GM19043 (cell line): ENCODE measurements at regions not wholly inside any gene's neighbourhood (a gene's known extent, or its start where the extent isn't known, plus 50 kb on each side); places are given as distances from the start of the nearest gene placed in this dataset.

ENCODE experiments used
- ATAC-seq: cut with Tn5 transposase; IDR thresholded peaks from one replicate; pipeline ENCODE4 v1.9.1; 2021; ENCODE audit warnings: low read depth; ENCODE audit not compliant: unreplicated experiment

DNA sequence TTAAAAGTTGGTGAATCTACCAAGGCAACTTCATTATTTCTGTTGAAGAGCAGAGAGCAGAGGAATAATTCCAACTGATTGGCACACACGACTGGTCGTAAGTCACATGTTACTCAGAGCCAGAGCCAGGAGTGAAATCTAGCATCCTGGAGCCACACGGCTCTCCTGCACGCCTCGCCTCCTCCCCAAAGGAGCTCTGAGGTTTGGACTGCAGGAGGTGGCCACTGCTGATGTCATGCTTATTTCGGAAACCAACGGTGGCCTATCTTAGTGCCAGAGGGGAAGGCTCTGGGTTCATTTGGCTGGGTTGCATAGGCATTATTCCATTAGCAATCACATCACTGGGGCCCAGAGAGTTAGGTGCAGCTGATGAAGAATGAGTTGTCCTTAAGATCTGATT lies 123.5 kb upstream of the RALGAPA2 start:
- ATAC-seq, result no peak

DNA sequence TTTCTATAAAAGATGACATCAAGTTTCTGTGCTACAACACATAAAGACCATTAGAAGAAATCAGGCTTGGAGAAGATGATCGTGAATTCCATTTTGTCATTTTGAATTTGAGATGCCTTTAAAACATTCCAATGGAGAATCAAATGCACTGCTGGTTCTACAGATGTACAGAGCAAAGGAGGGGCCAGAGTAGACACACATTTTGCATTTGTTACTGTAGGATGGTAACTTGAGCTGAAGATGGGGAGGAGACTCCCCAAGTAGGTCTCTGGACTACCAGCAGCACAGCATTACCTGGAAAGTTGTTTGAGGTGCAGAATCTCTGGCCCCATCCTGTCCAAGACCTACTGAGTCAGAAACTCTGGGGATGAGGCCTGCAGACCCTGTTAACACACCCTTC lies 121.6 kb upstream of the RALGAPA2 start:
- ATAC-seq, result no peak

DNA sequence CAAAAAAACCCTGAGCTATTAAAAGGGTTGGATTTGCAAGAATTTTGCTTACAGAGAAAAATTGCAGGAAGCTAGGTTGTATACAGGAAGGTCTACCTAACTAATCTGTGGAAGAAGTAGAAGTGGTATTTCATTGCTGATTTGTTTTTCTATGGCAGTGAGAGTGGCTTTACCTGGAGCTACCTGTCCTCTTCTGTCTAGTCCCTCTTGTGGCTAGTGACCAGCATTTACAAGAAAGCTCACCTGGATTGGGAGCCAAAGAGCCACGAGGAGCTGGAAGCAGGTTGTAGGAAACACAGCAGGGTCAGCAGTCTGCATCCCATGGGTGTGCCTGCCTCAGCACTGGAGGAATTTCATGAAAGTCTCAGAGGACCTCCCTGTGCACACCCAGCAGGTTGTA lies 120.3 kb upstream of the RALGAPA2 start:
- no peak for ATAC-seq

DNA sequence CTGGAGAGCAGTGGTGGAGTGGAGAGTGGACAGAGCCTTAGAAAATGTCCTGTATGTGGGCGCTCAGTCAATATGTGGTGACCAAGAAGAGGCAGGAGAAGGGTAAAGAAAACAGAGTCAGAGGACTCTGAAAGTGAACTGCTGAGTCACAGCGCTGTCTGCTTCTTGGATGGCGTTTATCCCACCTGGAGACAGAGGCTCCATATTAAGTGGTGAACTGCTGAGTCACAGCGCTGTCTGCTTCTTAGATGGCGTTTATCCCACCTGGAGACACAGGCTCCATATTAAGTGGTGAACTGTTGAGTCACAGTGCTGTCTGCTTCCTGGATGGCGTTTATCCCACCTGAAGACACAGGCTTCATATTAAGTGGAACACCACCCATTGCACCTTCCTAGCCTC lies 119.3 kb upstream of the RALGAPA2 start:
- ATAC-seq, result no peak

DNA sequence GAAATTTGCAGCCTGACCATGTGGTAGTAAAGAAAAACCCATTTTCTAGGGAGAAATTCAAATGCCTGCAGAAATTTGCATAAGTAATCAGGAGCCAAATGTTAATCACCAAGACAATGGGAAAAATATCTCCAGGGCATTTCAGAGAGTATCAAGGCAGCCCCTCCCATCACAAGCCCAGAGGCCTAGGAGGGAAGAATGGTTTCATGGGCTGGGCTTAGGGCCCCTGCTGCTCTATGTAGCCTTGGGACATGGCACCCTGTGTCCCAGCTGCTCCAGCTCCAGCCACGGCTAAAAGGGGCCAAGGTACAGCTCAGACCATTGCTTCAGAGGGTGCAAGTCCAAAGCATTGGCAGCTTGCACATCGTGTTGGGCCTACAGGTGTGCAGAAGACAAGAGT lies 117.2 kb upstream of the RALGAPA2 start:
- ATAC-seq, result no peak

DNA sequence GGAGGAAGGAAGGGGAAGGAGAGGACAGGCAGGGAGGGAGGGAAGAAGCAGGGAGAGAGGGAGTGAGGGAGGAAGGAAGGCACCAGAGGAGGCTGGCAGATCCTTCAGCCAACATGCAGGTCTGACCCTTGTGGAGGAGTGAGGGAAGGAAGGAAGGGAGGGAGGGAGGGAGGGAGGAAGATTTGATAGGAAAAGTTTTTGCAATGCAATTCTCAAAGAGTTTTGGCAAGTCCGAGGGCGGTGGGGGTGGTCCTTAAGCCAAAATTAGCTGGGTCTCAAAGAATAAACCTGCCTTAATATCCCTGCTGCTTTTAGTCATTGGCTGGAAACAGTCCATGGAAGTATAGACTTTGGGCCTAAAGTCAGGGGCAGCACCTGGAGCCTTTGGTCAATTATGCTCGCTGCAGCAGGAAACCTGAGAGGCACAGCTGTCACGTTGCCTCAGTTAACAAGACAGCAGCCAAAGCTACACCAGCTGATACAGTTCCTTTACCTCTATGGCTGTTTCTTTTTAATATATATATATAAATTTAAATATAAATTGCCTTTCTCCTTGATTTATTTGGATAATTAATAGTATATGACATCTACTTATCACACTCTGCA lies 115.7 kb upstream of the RALGAPA2 start:
- ATAC-seq, result no peak

DNA sequence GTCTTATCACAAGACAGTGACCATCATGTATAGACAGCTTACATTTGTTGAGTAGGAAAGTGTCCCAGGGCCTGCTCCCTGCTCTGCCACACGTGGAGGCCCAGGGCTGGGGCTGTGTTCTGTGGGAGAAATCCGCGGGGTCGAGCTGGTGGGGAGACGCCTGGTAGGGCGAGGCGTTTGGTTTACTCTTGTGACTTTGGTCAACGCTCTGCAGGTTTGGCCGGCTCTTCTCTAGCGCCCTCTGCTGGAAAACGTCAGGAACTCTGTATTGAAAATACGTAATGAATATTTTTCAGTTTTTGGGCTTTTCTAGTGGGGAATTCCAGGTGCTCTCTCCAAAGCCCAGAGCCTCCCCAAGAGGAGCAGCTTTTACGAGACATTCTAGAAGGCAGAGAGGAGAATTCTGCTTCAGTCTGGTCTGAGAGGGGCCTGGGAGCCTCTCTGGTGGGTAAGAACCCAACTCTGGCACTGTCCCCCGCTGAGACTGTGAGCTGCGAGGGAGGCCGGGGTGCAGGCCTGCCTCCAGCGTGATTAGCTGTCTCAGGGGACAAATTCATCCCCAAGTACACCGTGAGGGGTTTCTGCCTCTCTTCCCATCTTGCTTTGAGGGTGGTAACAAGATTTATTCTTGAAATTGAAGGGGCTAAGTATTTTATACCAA lies 112.6 kb upstream of the RALGAPA2 start:
- peak; percentile 66 for ATAC-seq

DNA sequence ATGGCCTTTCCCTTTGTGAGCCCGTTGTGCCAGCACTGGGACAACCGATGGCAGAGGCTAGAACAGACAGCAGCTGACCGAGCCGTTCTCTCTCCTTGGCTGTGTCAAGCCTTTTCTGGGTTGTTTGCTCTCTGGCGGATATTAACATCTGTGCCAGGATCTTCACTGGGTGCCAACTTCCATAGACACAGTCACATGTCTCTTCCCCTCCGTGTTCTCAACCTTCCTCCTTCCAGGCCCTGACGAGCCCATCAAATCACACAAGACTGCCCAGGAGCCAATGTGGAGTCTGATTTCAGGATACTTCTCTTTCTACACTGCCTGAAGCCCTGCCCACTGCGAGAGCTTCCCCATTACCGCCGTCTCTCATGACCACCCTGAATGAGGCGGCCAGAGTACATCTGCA lies 111.0 kb upstream of the RALGAPA2 start:
- no peak for ATAC-seq

DNA sequence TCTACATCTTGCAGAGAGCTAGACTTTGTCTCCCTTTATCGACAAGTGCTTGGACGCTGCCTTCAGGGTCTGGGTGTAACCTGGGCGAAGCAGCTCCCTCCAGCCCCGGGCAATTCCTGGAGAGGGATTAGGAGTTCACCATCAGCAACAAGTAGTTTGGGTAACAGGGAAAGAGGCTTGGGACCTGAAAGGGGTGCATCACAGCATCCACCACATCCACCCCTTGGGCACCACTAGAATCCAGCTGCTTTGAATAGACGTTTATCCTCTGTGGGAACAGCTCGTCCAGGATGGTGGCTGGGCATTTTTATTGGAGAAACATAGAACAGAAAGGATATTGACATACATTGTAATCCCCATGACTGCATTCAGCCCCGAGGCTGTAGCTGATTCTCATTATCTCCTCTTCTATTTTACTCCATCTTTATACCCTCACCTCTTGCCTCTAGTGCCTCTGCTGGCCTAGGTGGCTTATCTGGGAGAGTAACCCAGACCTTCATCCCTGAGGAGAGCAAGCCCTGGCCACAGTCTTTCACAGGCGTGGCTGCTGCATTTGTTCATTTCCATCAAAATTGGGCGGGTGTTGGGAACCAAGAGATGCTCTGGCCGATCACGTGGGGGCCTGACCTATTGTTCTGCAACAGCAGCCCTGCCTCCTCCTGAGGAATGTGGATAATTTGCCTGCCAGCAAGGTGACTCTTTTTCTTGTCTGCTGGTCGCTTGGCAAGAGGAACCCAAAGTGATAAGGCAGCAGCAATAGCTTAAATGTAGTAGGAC lies 109.2 kb upstream of the RALGAPA2 start:
- ATAC-seq, result no peak

DNA sequence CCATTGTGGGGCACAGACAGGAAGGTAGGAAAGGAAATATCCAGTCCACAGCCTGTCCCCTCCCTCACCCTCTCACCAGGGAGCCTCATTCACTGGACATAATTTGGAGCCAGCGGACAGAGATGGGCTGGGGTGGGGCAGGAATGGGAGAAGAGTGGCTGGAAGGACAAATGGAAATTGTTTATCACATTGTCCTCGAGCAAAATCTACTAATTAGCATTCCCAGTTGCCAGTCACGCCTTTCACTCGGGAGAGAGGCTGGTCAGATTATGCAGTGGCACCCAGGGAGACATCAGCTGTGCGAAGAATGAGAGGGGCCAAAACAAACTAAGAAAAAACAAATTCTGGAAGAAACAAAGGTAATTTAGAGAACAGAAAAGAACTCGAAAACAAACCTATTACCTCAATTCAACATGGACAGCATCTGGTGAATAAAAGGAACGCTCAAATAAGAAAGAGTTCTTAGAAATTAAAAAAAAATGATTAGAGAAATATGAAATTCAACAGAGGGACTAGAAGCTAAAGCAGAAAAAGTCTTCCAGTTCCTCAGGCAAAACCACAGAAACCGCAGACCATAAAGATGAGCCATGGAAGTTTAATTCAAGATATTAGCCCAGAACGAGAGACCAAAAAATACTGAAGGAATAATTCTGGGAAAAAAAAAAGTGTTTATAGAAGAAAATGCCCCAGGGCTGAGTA lies 108.5 kb upstream of the RALGAPA2 start:
- no peak for ATAC-seq

DNA sequence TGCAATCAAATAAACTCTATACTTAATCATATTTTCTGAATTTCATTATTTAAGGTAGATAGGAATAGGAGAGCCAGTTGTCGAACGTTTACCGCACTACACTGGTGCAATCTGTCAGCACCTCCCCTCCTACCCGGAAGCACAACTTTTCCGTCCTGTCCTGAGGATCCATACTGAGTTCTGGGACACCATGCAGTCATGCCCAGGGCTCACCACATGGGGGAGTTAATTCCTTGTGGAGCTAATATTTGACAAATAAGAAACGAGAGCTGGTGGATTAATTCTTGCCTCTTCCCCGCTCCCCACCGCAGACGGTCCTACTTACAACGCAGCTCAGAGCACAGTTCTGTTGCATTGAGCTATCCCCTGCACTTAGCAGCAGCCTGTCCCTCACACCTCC lies 107.7 kb upstream of the RALGAPA2 start:
- no peak for ATAC-seq

DNA sequence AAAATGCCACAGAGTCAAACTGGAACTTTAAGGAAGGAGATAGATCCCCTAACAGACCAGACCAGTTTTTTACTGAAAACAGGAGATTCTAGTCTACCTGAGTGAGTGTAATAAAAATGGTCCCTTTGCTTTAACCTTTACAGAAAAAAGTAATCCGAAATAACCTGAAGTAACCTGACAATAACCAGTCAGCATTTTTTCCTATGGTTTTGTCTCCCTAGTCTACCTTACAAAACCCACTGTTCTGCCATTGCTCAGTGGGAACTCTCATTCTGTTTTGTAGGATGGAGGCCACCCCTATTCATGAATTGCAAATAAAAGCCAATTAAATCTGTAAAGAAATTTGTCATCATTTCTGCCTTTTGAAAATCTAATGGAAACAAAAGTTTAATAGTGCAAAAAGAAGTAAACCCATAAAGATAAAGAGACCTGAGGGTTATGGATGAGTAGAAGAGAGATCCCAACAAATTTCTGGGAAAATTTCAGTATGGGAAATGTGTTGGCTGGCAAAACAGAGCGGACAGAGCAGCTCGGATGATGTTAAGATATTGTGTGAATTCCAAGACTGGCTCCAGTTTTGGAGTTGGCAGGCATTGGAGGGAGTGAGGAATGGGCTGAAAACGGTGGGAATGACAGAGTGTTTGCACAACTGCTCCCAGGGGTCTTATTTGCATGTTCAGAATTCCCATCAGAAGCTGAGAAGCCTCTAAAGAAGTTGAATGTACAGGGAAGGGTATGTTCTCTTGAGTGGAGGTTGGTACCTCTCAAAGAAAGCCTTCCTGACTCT lies 104.7 kb upstream of the RALGAPA2 start:
- no peak for ATAC-seq

DNA sequence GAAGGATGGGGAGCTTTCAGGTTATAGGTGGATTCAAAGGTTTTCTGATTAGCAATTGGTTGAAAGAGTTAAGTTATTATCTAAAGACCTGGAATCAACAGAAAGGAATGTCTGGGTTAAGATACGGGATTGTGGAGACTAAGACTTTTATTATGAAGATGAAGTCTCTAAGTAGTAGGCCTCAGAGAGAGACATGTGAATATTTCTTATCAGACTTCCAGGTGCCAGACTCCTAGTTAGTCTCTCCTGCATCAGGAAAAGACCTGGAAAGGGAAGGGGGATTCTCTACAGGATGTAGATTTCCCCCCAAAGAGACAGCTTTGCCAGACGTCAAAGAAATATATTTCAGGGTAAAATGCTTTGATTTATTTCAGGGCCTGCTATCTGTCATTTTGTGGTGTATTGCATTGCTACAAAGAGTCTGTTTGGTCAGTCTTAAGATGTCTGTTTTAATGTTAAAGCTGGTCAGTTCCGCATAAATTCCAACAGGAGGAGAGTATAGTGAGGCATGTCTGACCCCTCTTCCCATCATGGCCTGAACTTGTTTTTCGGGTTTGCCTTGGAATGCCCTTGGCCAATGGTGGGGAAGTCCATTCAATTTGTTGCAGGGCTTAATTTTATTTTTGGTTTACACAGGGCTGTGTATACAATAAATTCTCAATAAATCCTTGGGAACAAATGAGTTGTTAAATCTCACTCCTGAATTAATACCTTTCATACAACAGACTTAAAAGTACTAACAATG lies 103.4 kb upstream of the RALGAPA2 start:
- ATAC-seq, result no peak

DNA sequence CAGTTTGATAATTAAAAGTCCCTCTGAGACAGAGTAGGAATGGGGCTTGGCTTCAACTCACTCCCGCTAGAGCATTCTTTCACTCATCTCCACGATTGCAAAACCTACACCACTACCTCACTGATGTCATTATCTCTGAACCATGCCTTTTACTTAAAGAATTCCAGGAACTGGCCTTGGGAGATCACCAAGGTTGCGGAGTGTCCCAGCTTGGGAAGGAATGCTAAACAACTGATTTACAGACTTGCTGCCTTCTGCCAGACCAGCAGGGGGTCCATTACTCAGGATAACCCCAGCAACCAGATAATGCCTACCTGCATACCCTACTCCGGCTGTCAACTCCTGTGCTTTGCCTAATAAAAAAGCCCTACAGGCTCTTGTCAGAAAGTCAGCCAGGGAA lies 102.2 kb upstream of the RALGAPA2 start:
- no peak for ATAC-seq

DNA sequence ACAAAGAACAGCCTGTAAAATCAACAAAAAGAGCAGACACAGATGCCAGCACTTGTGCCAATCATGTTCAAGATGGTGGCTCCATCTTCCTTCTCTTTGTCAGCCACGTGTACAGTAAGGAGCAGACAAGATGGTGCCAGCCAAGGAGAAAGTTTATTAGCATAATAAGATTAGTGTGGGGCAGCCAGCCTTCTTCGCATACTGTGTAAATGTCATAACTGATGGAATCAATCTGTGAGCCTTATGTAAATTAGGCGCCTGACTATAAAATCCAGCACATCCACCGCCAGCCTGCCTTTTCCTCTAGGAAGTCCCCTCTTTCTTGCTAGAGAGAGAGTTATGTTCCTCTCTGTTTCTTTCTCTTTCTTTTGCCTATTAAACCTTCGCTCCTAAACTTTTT lies 99.7 kb upstream of the RALGAPA2 start:
- no peak for ATAC-seq

DNA sequence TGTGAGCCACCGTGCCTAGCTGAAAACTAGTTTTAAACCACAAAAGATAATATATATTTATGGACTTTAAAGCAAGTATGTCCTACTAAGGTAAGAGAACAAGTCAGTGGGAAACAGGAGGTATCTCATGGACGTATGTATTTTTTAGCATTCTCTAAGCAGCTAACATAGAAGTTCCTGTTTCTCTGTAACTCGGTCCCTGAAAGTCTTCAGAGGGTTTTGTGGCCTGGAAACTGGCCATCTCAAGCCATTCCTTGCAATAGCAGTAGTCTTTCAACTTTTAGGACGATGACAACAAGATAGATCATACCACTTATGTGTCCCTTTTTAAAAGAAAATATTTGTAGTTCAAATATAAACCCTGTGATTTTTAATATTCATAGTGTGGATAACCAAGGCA lies 95.6 kb upstream of the RALGAPA2 start:
- ATAC-seq, result no peak

DNA sequence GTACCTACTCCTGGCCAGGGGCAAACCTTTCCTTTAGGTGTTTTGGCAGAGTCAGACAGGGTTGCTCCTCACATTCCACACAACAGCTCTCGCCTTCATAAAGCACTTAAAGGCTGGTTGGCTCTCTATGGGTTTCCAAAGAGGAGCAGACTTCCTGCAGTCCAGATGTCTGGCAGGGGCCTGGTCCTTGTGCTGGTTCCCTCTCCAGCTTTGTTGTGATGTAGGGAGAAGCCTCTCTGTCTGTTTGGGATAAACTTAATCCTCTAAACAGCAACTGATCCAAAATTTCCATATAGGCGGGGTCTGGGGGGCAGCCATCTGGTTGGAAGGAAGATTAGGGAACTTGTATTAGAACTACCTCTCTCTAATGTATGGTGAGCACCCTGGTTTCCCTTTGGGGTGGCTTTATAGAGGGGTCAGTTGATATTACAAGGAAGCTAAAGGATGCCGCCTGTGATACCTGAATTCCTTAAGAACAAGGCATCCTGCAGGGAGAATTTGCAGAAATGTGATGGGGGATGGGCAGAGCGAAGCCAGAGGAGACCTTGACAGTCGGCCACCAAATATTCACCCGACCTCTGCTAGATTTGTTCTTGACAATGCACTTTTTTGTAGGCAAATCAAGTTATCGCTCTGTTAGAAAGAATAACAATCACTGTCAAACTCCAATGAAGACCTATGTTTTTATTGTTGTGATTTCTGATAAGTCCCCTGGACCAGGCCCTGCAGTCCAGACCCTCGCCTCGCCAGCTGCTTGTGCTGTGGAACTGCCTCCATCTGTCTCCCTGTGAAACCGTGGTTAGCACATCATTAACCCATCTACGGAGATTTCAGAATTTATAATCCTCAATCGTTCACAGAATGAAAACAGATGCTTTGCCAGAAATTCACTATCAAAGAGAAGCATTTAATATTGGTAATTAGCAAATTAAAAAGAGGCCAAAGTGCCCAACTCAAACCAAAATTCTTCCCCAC lies 94.0 kb upstream of the RALGAPA2 start:
- ATAC-seq, result no peak

DNA sequence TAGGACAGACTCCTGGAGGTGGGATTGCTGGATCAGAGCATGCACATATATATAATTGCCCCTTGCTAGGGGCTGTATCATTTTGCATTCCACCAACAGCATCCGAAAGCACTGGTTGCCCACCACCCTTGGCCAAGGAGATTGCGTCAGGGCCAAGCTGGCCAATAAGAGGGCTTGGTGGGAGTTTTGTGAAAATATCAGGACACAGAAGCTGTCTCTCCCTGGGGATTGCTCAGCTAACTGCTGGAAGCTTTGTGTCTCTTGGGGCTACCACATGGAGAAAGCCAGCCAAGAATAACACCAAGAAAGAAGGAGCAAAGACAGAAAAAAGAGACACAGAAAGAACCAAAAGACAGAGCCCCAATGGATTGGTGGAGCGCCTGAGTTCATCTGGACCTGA lies 90.6 kb upstream of the RALGAPA2 start:
- ATAC-seq, result no peak

DNA sequence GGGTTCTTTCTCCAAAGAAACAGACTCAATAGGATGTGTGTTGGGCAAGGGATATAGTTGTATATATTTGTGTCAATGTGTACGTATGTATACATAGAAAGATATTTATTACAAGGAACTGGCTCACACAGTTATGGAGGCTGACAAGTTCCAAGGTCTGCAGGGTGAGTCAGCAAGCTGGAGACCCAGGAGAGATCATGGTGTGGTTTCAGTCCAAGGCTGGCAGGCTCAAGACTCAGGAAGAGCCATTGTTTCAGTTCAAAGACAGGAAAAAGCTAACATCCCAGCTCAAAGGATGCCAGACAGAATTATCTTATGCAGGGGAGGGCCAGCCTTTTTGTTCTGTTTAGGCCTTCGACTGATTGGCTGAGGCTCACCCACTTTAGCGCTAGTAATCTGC lies 89.9 kb upstream of the RALGAPA2 start:
- no peak for ATAC-seq
